Ovary (tissue), 3 donors: ENCODE measurements at regions not wholly inside any gene's neighbourhood (a gene's known extent, or its start where the extent isn't known, plus 50 kb on each side); places are given as distances from the start of the nearest gene placed in this dataset.

Experiments
- CTCF ChIP-seq, 3 donors: fragments of 450-650 bp in 2 of 3; fragments of 200-600 bp in 1 of 3; IDR thresholded peaks; one replicate each; pipeline versions ENCODE4 v1.5.1 to v1.8.0; 2016 to 2022; ENCODE audit warnings: antibody characterized with exemption in 3 of 3, mild to moderate bottlenecking in 1 of 3
- EP300 ChIP-seq: sonication (generic); formaldehyde crosslinking; IDR thresholded peaks from one replicate; pipeline ENCODE4 v1.6.1; 2017; ENCODE audit warnings: antibody characterized with exemption
- donor health status: DM: no; HTN: no; CAD: no.

DNA sequence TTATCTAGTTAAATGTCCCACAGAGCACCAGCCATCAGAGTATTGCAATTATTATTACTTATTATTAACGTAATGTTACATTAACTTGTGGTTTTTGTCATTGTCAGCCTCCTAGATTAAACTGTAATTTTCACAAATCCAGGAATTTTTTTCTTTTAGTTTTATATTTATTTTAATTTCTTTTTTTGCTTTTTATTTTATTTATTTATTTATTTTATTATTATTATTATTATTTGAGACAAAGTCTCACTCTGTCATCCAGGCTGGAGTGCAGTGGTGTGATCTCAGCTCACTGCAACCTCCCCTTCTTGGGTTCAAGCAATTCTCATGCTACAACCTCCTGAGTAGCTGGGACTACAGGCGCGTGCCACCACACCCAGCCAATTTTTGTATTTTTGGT, 202.9 kb upstream of the LUZP2 start:
- TF ChIP-seq CTCF (IDR thresholded peaks at IDR 0.05): no peak
- TF ChIP-seq EP300: no peak
